NB4 (cell line): ENCODE measurements at regions not wholly inside any gene's neighbourhood (a gene's known extent, or its start where the extent isn't known, plus 50 kb on each side); places are given as distances from the start of the nearest gene placed in this dataset.

Experiments used
- CTCF ChIP-seq: IDR thresholded peaks from one replicate; pipeline ENCODE4 v1.5.1; 2012; ENCODE audit warnings: low read depth, low read length
- MAX ChIP-seq: IDR thresholded peaks from 2 replicates; pipeline ENCODE4 v1.6.1; 2011; ENCODE audit warnings: low read depth, low read length
- MYC ChIP-seq: IDR thresholded peaks from 2 replicates; pipeline ENCODE4 v1.6.1; 2011; ENCODE audit warnings: low read depth, low read length
- POLR2A ChIP-seq: IDR thresholded peaks from 2 replicates; pipeline ENCODE4 v1.6.1; 2011; ENCODE audit warnings: mild to moderate bottlenecking; ENCODE audit not compliant: insufficient read length; ENCODE audit errors: extremely low read depth

GRCh38 chr1:22216966-22217365 is 74.1 kb upstream of the WNT4 start:
- no peak for TF ChIP-seq CTCF
- no peak for TF ChIP-seq POLR2A
- TF ChIP-seq MAX, result no peak
- TF ChIP-seq MYC, result no peak
